ENCODE measurements at regions not wholly inside any gene's neighbourhood (a gene's known extent, or its start where the extent isn't known, plus 50 kb on each side); places are given as distances from the start of the nearest gene placed in this dataset.

- TF ChIP-seq, protein P1, sequence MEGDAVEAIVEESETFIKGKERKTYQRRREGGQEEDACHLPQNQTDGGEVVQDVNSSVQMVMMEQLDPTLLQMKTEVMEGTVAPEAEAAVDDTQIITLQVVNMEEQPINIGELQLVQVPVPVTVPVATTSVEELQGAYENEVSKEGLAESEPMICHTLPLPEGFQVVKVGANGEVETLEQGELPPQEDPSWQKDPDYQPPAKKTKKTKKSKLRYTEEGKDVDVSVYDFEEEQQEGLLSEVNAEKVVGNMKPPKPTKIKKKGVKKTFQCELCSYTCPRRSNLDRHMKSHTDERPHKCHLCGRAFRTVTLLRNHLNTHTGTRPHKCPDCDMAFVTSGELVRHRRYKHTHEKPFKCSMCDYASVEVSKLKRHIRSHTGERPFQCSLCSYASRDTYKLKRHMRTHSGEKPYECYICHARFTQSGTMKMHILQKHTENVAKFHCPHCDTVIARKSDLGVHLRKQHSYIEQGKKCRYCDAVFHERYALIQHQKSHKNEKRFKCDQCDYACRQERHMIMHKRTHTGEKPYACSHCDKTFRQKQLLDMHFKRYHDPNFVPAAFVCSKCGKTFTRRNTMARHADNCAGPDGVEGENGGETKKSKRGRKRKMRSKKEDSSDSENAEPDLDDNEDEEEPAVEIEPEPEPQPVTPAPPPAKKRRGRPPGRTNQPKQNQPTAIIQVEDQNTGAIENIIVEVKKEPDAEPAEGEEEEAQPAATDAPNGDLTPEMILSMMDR (IDR thresholded peaks at IDR 0.05), result no peak
Observed at GRCh38 chr7:155368894-155369600, 71.4 kb downstream of the INSIG1 start.

DNA sequence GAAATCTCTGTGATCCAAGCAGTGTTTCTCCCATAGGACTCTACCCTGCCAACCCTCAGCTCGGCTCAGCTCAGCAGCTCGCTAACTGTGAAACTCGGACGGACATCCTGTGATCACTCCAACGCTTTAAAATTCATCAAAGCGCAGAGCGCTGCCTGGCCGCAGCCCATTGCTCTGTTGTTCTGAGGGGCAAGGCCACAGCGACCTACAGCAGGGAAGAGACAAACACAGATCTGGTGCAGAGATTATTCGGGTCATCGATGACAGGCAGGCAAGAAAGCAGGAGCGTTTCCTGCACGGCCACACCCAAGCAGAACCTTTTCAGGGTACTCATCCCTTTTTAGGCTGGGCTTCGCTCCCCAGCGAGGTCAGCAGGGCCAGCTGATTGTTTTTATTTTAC lies 72.1 kb downstream of the INSIG1 start:
- TF ChIP-seq, protein P1 (IDR thresholded peaks at IDR 0.05), result no peak

DNA sequence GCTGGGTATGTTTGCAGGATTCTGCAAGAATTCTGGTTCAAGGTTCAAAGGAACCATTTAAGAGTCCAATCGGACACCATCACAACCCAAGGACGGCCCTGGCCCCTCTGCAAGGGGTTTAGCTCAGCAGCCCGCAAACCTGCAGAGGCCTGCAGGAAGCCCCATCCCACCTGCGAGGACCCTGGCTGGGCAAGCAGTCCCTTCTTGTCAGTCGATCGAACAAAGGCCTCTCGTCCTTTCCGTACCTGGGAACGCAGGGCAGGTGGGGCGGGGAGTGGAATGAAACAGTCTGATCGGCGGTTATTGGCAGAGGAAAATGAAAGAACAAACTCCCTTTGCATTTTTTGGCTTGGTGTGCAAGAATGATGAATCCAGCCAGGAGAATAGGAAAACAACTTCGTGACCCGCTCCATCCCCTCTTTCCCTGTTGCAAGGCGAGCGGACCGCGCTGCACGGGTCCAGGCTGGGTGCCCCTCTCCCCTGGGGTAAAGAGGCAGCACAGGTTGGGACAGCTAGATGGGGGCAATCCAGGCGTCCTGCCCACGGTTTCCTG lies 73.7 kb downstream of the INSIG1 start:
- TF ChIP-seq, protein P1 (IDR thresholded peaks at IDR 0.05), result no peak

GRCh38 chr7:155371884-155372781 lies 74.5 kb downstream of the INSIG1 start:
- TF ChIP-seq, protein P1 (IDR thresholded peaks at IDR 0.05), result no peak; the same call in none of the 2 replicates

DNA sequence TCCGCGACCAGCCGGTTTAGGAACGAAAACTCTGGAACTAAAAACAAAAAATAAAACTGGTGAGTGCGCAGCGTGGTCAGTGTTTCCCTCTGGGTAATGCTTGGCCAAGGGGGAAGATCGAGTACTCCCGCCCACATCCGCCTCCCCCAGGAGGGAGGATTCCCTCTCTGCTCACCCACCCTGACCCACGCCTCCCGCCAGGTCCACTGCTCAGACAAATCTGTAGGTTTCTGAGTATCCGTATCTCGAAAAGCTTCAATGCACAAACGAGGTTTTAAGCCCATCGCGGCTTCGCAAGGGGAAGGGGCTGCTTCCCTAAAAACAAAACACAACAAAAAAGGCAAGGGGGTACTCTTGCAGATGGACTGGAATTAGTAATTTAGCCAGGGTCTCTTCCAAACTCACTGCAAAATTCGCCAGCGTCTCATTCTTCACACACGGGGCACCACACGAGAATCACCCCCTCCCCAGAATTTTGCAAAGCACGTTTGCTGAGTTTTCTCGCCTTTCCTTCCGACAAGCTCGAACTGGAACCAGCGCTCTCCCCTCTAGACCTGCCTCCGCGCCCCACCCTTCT lies 75.2 kb downstream of the INSIG1 start:
- TF ChIP-seq, protein P1 (IDR thresholded peaks at IDR 0.05), result no peak; the same call in 1 of the 2 replicates

DNA sequence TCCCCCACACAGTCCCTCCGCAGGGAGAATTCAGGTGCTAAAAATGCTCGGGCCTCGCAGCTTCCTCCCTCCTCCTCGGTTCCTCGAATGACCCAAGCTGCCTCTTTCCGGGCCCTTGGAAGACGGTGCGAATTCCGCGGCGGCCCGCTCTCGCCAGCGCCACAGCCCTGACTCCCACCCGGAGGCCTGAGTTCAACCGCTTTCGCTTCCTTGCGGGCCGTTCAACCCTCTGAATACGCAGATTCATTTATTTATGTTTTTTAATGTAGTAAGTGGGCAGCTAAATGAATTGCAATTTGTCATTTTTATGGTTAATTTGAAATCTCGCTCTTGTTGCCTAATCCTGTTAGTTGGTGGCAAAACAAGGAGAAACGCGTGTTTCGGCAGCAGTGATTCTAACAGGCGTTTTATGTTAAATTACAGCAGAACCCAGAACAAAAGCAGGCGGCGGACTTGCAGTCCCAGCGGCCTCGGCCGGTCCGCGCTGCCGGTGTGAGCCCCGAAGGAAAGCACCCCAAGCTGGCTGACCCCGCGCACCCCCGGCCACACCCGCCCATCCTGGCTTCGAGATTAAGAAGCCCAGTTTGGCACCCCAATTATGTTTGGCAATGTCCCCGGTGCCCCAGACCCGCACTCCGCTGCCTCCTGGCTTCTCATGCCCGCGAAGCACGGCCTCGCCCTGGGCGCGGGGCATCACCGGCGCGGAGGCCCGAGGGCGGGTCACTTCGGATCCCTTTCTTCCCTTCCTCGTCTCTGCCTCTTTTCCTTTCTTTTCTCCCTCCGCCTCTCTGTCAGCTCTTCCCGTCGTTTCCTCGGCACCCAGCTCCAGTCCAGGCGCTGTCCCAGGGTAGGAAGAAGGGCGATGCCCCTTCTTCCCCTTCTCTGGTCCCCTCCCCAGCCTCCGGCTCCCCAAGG lies 75.9 kb downstream of the INSIG1 start:
- TF ChIP-seq, protein P1 (IDR thresholded peaks at IDR 0.05), result no peak
